ENCODE measurements at regions not wholly inside any gene's neighbourhood (a gene's known extent, or its start where the extent isn't known, plus 50 kb on each side); places are given as distances from the start of the nearest gene placed in this dataset.

GRCh38 chr7:106196460-106197021, 84.4 kb upstream of the SYPL1 start:
- no peak overlapping the region for H3K4me3 Mint-ChIP-seq
- DNase-seq (ENCODE audit: low spot score) = no peak
- no peaks in the 10 kb centered on the region for H3K36me3 Mint-ChIP-seq
- no peak for TF ChIP-seq MAX (CRISPR knock-in tag; IDR thresholded peaks at IDR 0.05)
- TF ChIP-seq GABPB1 (CRISPR knock-in tag; IDR thresholded peaks at IDR 0.05) = 0 out of 2 replicates have a peak, but pooled peaks have one; percentile 24
- no peaks in the 10 kb centered on the region for H3K4me1 Mint-ChIP-seq
- H3K27ac Mint-ChIP-seq = no peak overlapping the region
- no peaks in the 10 kb centered on the region for H3K27me3 Mint-ChIP-seq (ENCODE audit: low read depth)
- peaks cover 4% of the 10 kb centered on the region; the same call in 1 of the 2 replicates for H3K9me3 Mint-ChIP-seq
- ATAC-seq = no peak
- ChIA-PET CTCF (interaction anchor here (1.4 kb wide), 1 partner anchor 19 kb away, joined by 3 read pairs; no protein-coding TSS in a partner anchor), POLR2A (no interaction called here)

- ChIA-PET CTCF (no interaction called here), POLR2A (no interaction called here)
- Mint-ChIP-seq H3K4me1 (no peaks in the 10 kb centered on the region), H3K4me3 (no peak overlapping the region), H3K36me3 (no peaks in the 10 kb centered on the region), H3K27ac (no peak overlapping the region), H3K9me3 (peaks cover 4% of the 10 kb centered on the region; the same call in 1 of the 2 replicates), H3K27me3 (ENCODE audit: low read depth) (no peaks in the 10 kb centered on the region)
- DNase-seq (ENCODE audit: low spot score) = no peak
- TF ChIP-seq FOXP4 (CRISPR knock-in tag; IDR thresholded peaks at IDR 0.05) = no peak
- TF ChIP-seq MAX (CRISPR knock-in tag; IDR thresholded peaks at IDR 0.05) = no peak
- no peak for TF ChIP-seq FOXK1 (CRISPR knock-in tag; IDR thresholded peaks at IDR 0.05)
- TF ChIP-seq SOX15 (CRISPR knock-in tag; IDR thresholded peaks at IDR 0.05) = no peak
- no peak for TF ChIP-seq CDX4 (CRISPR knock-in tag; IDR thresholded peaks at IDR 0.05; ENCODE audit: borderline replicate concordance)
- no peak for TF ChIP-seq ATF1 (CRISPR knock-in tag; IDR thresholded peaks at IDR 0.05)
- ATAC-seq = no peak
These were observed 81.5 kb upstream of the SYPL1 start for GRCh38 chr7:106193661-106194060.

GRCh38 chr7:106190589-106191330, 78.6 kb upstream of the SYPL1 start:
- Mint-ChIP-seq H3K27me3 (ENCODE audit: low read depth) (no peaks in the 10 kb centered on the region), H3K4me1 (no peaks in the 10 kb centered on the region), H3K9me3 (peaks cover 4% of the 10 kb centered on the region; the same call in 1 of the 2 replicates), H3K27ac (no peak overlapping the region), H3K4me3 (no peak overlapping the region), H3K36me3 (no peaks in the 10 kb centered on the region)
- TF ChIP-seq NFATC4 (CRISPR knock-in tag; IDR thresholded peaks at IDR 0.05) (no peak), ATF1 (CRISPR knock-in tag; IDR thresholded peaks at IDR 0.05) (no peak), ZSCAN18 (CRISPR knock-in tag; IDR thresholded peaks at IDR 0.05) (no peak), ESRRA (CRISPR knock-in tag; IDR thresholded peaks at IDR 0.05; ENCODE audit: borderline replicate concordance) (no peak), TEAD1 (CRISPR knock-in tag; IDR thresholded peaks at IDR 0.05) (no peak), ZNF425 (CRISPR knock-in tag; conservative IDR thresholded peaks at IDR 0.05) (no peak), ZNF423 (CRISPR knock-in tag; IDR thresholded peaks at IDR 0.05) (no peak), USF1 (CRISPR knock-in tag; IDR thresholded peaks at IDR 0.05) (no peak), IRF1 (CRISPR knock-in tag; IDR thresholded peaks at IDR 0.05) (no peak), ZNF532 (CRISPR knock-in tag; IDR thresholded peaks at IDR 0.05; ENCODE audit: borderline replicate concordance) (no peak)
- ChIA-PET CTCF (no interaction called here), POLR2A (no interaction called here)
- DNase-seq (ENCODE audit: low spot score) = no peak
- ATAC-seq = no peak

Measured in WTC11 (cell line).